ENCODE measurements at regions not wholly inside any gene's neighbourhood (a gene's known extent, or its start where the extent isn't known, plus 50 kb on each side); places are given as distances from the start of the nearest gene placed in this dataset.

GRCh38 chr10:36794981-36795380 lies 330.4 kb upstream of the ANKRD30A start:
- TF ChIP-seq POLR2A (IDR thresholded peaks at IDR 0.05), result no peak
- no peak for TF ChIP-seq CTCF (IDR thresholded peaks at IDR 0.05)
